ENCODE measurements at regions not wholly inside any gene's neighbourhood (a gene's known extent, or its start where the extent isn't known, plus 50 kb on each side); places are given as distances from the start of the nearest gene placed in this dataset.

DNA sequence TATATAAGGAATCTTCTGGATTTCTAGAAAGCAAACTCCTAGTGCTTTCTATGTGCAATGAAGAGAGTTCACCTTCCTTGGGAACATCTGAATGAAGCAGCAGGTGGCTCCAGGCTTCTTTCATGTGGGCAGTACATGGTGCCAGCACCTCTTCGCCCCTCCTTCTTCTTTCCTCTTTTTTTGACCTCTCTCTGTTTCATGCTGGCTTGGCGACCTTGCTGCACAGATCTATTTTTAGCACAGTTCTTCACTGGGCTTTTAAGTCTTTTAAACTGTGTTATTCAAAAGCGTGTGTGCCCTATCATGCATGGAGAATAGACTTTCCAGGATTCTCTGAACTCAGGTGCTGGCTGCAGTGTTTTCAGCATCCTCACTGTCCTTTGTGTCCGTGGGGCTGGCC lies 400.3 kb upstream of the PRKCQ start:
- TF ChIP-seq, protein P1, sequence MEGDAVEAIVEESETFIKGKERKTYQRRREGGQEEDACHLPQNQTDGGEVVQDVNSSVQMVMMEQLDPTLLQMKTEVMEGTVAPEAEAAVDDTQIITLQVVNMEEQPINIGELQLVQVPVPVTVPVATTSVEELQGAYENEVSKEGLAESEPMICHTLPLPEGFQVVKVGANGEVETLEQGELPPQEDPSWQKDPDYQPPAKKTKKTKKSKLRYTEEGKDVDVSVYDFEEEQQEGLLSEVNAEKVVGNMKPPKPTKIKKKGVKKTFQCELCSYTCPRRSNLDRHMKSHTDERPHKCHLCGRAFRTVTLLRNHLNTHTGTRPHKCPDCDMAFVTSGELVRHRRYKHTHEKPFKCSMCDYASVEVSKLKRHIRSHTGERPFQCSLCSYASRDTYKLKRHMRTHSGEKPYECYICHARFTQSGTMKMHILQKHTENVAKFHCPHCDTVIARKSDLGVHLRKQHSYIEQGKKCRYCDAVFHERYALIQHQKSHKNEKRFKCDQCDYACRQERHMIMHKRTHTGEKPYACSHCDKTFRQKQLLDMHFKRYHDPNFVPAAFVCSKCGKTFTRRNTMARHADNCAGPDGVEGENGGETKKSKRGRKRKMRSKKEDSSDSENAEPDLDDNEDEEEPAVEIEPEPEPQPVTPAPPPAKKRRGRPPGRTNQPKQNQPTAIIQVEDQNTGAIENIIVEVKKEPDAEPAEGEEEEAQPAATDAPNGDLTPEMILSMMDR (IDR thresholded peaks at IDR 0.05; ENCODE audit: poor library complexity), result no peak
- TF ChIP-seq EZH2 (IDR thresholded peaks at IDR 0.05; ENCODE audit: borderline replicate concordance), result no peak
